GM12878 (cell line): ENCODE measurements at regions not wholly inside any gene's neighbourhood (a gene's known extent, or its start where the extent isn't known, plus 50 kb on each side); places are given as distances from the start of the nearest gene placed in this dataset.

Experiments
- ATAC-seq: fragments of 200-7000 bp; cut with Tn5 transposase; 3 replicates; pipeline ENCODE4 v1.9.1; 2020; ENCODE audit warnings: mild to moderate bottlenecking, moderate library complexity
- BruUV-seq: library from RNA; stranded (reverse); fragments of 400-500 nt; replicated peaks from 2 replicates; lab custom pipeline; 2021; lab: Mats Ljungman, UMichigan
- CTCF ChIA-PET: fragments of 300-600 bp; sonication (Branson Sonifier 250); formaldehyde crosslinking; extraction: SDS; loops from one replicate; lab custom pipeline; 2021; ENCODE audit warnings: inconsistent platforms; lab: Yijun Ruan, JAX
- POLR2A ChIA-PET: fragments of 350-600 bp; formaldehyde crosslinking; extraction: SDS; loops from one replicate; lab custom pipeline; 2021; ENCODE audit warnings: inconsistent platforms; lab: Charles Lee
- RAD21 ChIA-PET: fragments of 300-600 bp; sonication (Branson Sonifier 250); formaldehyde crosslinking; loops from one replicate; lab custom pipeline; 2023; ENCODE audit warnings: antibody characterized with exemption; ENCODE audit not compliant: unreplicated experiment; lab: Charles Lee
- SMC1A ChIA-PET: fragments of 300-600 bp; sonication (Branson Sonifier 250); formaldehyde crosslinking; loops from one replicate; lab custom pipeline; 2023; ENCODE audit not compliant: unreplicated experiment, uncharacterized antibody; lab: Charles Lee
- DNase-seq: peaks from one replicate; pipeline ENCODE4 v3.0.0-alpha.2; 2011; ENCODE audit warnings: low read depth, low spot score
- FAIRE-seq: peaks from 3 replicates; lab custom pipeline; 2011; peaks lifted over from hg19 to GRCh38; lab: Jason Lieb, UNC
- H2AFZ ChIP-seq: 2 replicates; pipeline ENCODE4 v1.6.0; 2011; ENCODE audit warnings: low read depth, low read length, control low read depth; ENCODE audit not compliant: control insufficient read depth
- H3K27ac ChIP-seq: 2 replicates; pipeline ENCODE4 v1.5.1; 2011; ENCODE audit warnings: control low read depth; ENCODE audit not compliant: control insufficient read depth, insufficient read depth
- H3K27me3 ChIP-seq, 2 experiments: replicated peaks in 1 of 2; 2 replicates each; pipeline versions ENCODE4 v1.6.0 to v1.6.1; 2011; ENCODE audit warnings: low read length in 1 of 2; ENCODE audit not compliant: control insufficient read depth in 2 of 2, insufficient read depth in 2 of 2
- H3K36me3 ChIP-seq, 2 experiments: 2 replicates each; pipeline ENCODE4 v1.5.1; 2011; ENCODE audit warnings: low read length in 1 of 2; ENCODE audit not compliant: control insufficient read depth in 2 of 2, insufficient read depth in 2 of 2
- H3K4me1 ChIP-seq: 2 replicates; pipeline ENCODE4 v1.6.1; 2011; ENCODE audit warnings: mild to moderate bottlenecking, low read length, moderate library complexity, mixed read lengths; ENCODE audit not compliant: control insufficient read depth, insufficient read depth
- H3K4me2 ChIP-seq: 2 replicates; pipeline ENCODE4 v1.6.0; 2011; ENCODE audit warnings: control low read depth; ENCODE audit not compliant: control insufficient read depth, insufficient read depth
- H3K4me3 ChIP-seq: fragments of 200-600 bp; sonication (generic); 2 replicates; pipeline ENCODE4 v1.5.1; 2016
- H3K79me2 ChIP-seq: 2 replicates; pipeline ENCODE4 v1.6.0; 2011; ENCODE audit warnings: low read length; ENCODE audit not compliant: control insufficient read depth, insufficient read depth
- H3K9ac ChIP-seq: 2 replicates; pipeline ENCODE4 v1.8.0; 2011; ENCODE audit warnings: low read length, control low read depth, mixed read lengths; ENCODE audit not compliant: control insufficient read depth, insufficient read depth
- H3K9me3 ChIP-seq: replicated peaks from 3 replicates; pipeline ENCODE4 v1.5.1; 2011; ENCODE audit warnings: mild to moderate bottlenecking, low read length; ENCODE audit not compliant: control insufficient read depth, insufficient read depth
- H4K20me1 ChIP-seq: 2 replicates; pipeline ENCODE4 v1.6.0; 2011; ENCODE audit not compliant: control insufficient read depth, insufficient read depth
- DPF2 ChIP-seq: fragments of 450-650 bp; IDR thresholded peaks from 2 replicates; pipeline ENCODE4 v1.6.1; 2017; ENCODE audit warnings: mild to moderate bottlenecking
- NFIC ChIP-seq: IDR thresholded peaks from 2 replicates; pipeline ENCODE4 v1.6.1; 2012; ENCODE audit warnings: low read depth, mild to moderate bottlenecking, inconsistent platforms, low read length, moderate library complexity
- ZSCAN29 ChIP-seq: fragments of 450-650 bp; IDR thresholded peaks from 2 replicates; pipeline ENCODE4 v1.6.1; 2017; ENCODE audit warnings: mild to moderate bottlenecking, moderate library complexity
- WGBS: methylation state at CpG from one replicate; pipeline ENCODE4 v1.1.6; 2016; ENCODE audit warnings: low lambda C conversion rate; ENCODE audit not compliant: insufficient replicate concordance, insufficient coverage; ENCODE audit errors: missing lambda C conversion rate; 5-methylcytosine and 5-hydroxymethylcytosine counted together
- in situ Hi-C: fragments of 300-500 bp; cut with MboI; formaldehyde crosslinking; loops from 9 replicates; pipeline ENCODE4 v1.14.3; 2018; ENCODE audit warnings: mixed read lengths
- intact Hi-C: fragments of 100-400 bp; cut with micrococcal nuclease; formaldehyde crosslinking; loops from one replicate; pipeline ENCODE4 v1.14.2; 2022; ENCODE audit not compliant: unreplicated experiment
- TF ChIP-seq, protein P1 (sequence below): fragments of 450-650 bp; IDR thresholded peaks from 2 replicates; pipeline ENCODE4 v1.6.1; 2017; ENCODE audit warnings: low read depth, mild to moderate bottlenecking, moderate library complexity

GRCh38 chr21:17709266-17709611 lies 96.5 kb upstream of the BTG3 start (continued):
- peak; percentile 69; the same call in 1 of the 2 replicates for TF ChIP-seq NFIC

GRCh38 chr21:17708522-17709265 lies 96.0 kb upstream of the BTG3 start:
- ChIA-PET SMC1A (no interaction called here), POLR2A (interaction anchor here (0.9 to 1.4 kb wide), 2 partner anchors 10 to 110 kb away, joined by 3 to 7 read pairs; no protein-coding TSS in a partner anchor), CTCF (interaction anchor here (0.9 kb wide), 1 partner anchor 108 kb away, joined by 3 read pairs; no protein-coding TSS in a partner anchor), RAD21 (no interaction called here)
- no peak for FAIRE-seq
- H2AFZ ChIP-seq = no peak overlapping the region
- no peaks in the 10 kb centered on the region for H3K79me2 ChIP-seq
- TF ChIP-seq DPF2 (no peak), ZSCAN29 (no peak)
- TF ChIP-seq, protein P1, sequence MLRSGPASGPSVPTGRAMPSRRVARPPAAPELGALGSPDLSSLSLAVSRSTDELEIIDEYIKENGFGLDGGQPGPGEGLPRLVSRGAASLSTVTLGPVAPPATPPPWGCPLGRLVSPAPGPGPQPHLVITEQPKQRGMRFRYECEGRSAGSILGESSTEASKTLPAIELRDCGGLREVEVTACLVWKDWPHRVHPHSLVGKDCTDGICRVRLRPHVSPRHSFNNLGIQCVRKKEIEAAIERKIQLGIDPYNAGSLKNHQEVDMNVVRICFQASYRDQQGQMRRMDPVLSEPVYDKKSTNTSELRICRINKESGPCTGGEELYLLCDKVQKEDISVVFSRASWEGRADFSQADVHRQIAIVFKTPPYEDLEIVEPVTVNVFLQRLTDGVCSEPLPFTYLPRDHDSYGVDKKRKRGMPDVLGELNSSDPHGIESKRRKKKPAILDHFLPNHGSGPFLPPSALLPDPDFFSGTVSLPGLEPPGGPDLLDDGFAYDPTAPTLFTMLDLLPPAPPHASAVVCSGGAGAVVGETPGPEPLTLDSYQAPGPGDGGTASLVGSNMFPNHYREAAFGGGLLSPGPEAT = no peak
- no peaks in the 10 kb centered on the region for H3K27me3 ChIP-seq
- WGBS = 4% methylated on average over 5 of the region's 5 CpGs
- no peaks in the 10 kb centered on the region for H4K20me1 ChIP-seq
- peak overlapping the region; percentile 19; the same call in 1 of the 2 replicates for H3K4me2 ChIP-seq
- DNase-seq = no peak
- no peaks in the 10 kb centered on the region; the same call in 2 of the 3 replicates for H3K9me3 ChIP-seq
- no peaks in the 10 kb centered on the region for H3K36me3 ChIP-seq
- H3K9ac ChIP-seq = no peak overlapping the region
- intact Hi-C loops = loop anchor here (2.0 kb wide), 1 partner anchor 72 kb away; no protein-coding TSS in a partner anchor
- no peak overlapping the region for H3K27ac ChIP-seq
- in situ Hi-C loops = no loop called here
- BruUV-seq = no TSS peak
- ATAC-seq = peak; percentile 63
- peaks cover 10% of the 10 kb centered on the region for H3K4me1 ChIP-seq
- no peak overlapping the region for H3K4me3 ChIP-seq
